Suppressor macrophage treated with lipopolysaccharide for 4 hours (primary cell): ENCODE measurements at regions not wholly inside any gene's neighbourhood (a gene's known extent, or its start where the extent isn't known, plus 50 kb on each side); places are given as distances from the start of the nearest gene placed in this dataset.
"Not testable (repeated sequence)": the region's sequence is repeated elsewhere in the genome, so short reads cannot be mapped to it uniquely, and the experiment has no call there.

Experiments used
- DNase-seq: peaks from one replicate; pipeline ENCODE4 v3.0.0-alpha.2; 2020

DNA sequence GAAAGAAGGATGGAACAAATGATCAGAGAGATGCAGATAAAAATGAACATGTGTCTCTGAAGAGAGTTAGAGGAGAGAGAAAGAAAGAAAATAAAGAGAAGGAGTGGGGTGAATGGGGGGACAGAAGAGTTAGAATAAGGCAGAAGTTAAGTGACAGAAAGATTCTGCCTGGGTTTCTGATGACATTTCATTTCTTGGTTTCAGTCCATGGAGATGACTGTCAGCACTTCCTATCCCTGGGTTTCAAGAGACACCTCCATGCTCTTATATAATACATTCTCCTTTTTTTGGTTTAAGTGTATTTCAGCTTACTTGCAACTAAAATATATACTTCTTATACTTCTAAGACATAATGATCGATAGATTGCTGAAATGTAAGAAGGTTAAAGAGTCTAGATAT lies 213.0 kb upstream of the IL12B start:
- no peak for DNase-seq

GRCh38 chr5:159545156-159545555 lies 214.9 kb upstream of the IL12B start:
- DNase-seq = peak; percentile 13

- no peak for DNase-seq
These were observed 217.3 kb upstream of the IL12B start for GRCh38 chr5:159547466-159548195.

DNA sequence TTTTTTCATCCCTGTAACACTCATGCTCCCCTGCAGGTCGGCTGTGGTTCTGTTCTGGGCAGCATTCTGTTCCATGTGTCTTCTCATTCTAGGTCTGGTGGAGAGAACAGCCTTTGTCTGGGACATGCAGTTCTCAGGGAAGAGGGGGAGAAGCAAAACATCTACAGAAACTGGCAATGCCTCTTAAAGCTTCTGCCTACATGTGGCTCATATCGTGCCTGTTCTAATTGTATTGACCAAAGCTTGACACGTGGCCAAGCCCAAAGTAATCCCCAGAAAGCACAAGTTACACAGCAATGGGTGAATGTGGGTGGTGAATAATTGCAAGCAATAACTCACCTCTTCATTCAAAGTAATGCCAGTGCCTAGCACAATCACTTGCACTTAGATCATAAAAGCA lies 218.2 kb upstream of the IL12B start:
- no peak for DNase-seq

DNA sequence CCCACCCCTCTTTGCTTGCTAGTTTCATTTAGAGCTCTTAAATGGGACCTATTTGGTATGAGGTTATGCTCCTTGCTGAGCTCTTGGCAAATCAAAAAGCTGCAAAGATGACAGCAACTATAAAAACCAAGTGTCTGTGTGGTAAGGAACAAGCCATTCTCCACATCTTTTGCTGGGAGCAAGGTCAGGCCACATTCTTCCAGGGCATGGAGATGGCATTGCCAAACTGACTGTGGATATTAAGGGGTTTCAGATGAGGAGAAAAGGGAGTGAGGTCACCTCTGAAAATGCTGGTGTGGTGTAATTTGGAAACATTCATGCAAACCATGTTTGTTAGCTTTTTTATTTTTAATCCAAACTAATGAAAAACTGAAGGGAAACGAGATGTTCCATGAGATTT lies 218.8 kb upstream of the IL12B start:
- DNase-seq = no peak

GRCh38 chr5:159550951-159551350 lies 220.7 kb upstream of the IL12B start:
- no peak for DNase-seq

DNA sequence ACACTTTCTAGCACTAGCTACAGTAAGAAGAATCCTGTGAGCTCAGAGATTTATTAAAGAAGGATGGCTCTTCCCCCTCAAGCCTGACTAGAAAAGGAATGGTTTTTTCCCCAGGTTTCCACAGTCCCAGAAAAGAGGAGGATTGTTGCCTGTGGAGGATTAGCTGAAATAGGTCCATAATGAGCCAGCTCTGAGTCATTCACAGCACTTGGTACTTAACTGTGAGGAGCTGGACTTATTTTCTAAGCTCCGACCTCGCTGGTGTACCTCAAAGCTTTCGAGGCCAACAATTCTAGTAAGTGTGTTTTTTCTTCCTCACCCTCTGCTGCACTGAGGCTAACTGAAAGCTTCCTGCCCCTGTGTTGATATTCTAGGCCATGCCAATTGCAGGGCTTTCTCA lies 222.5 kb upstream of the IL12B start:
- no peak for DNase-seq

- no peak for DNase-seq
These were observed 223.5 kb upstream of the IL12B start for GRCh38 chr5:159553792-159554191.

DNA sequence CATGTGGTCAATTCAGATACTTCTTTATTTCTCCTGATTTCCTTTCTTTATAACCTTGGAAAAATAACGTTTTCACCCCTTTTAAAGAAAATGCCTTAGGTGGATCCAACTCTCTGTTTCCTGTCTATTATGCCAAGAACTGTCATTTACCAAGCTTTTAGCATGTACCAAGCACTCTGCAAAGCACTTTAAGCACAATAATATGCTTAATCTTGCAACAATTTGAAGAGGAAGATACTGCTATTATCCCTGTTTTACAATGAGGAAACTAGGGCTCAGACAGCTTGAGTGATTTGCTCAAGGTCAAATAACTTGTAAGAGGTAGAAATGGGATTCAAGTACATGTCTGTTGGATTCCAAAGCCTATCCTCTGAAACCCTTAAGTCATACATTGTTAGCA lies 224.8 kb upstream of the IL12B start:
- DNase-seq = no peak

GRCh38 chr5:159559337-159559736 lies 229.1 kb upstream of the IL12B start:
- DNase-seq = no peak

DNA sequence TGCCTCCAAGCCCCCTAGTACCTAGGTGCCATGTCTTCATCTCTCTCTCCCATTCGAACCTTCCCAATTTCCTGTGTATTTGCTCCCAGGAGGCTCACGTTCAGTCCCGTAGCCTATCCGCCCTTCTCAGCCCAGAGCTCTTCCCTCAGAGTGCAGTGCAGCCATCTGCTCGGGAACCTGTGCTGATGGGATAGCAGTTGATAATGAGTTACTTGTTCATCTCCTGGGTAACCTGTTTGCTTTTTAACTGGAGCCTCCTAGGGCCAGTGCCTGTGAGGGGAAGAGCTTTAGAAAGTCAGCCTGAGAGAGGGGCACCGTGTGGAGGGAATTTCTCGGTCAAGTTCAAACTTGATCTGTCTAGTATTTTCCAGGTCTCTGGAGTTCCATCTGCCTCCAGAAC lies 229.8 kb upstream of the IL12B start:
- DNase-seq = no peak

- no peak for DNase-seq
These were observed 233.7 kb upstream of the IL12B start for GRCh38 chr5:159564031-159564430.

GRCh38 chr5:159566832-159567231 lies 236.5 kb upstream of the IL12B start:
- DNase-seq = no peak

GRCh38 chr5:159567461-159567860 lies 237.2 kb upstream of the IL12B start:
- no peak for DNase-seq

- DNase-seq = no peak
These were observed 241.4 kb upstream of the IL12B start for GRCh38 chr5:159571501-159572244.

- DNase-seq = no peak
These were observed 246.6 kb upstream of the IL12B start for GRCh38 chr5:159576902-159577301.

DNA sequence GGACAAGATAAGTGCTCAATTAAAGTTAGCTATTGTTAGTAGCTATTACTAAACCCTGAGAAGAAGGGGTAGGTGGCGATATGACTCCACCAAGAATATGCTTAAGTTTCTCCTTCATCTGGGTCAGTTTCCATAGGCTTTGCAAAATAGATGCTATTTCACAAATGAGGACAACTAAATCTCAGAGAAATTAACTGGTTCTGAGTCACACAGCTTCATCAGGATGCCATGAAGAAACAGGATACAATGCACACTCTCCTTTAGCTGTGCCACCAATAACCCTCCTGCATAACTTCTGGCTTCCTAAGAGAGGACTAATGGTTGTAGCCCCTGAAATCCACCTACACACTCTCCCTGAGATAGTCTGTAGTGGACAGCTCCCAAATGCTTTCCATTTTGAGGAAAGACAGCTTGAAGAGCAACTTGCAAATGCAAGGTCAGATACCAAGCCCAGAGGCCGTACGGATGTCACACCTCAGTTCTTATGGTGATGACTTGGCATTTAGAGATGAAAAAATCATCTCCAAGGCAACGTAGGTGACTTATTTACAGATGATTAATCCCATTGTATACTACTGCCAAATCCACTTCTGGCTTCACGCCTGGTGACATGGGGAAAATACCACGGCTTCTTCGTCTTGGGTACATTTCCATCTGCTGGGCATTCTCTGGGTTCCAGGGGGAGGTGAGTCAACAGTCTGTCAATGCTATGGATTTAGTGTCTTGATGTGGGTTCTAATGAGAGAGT lies 251.4 kb upstream of the IL12B start:
- no peak for DNase-seq

DNA sequence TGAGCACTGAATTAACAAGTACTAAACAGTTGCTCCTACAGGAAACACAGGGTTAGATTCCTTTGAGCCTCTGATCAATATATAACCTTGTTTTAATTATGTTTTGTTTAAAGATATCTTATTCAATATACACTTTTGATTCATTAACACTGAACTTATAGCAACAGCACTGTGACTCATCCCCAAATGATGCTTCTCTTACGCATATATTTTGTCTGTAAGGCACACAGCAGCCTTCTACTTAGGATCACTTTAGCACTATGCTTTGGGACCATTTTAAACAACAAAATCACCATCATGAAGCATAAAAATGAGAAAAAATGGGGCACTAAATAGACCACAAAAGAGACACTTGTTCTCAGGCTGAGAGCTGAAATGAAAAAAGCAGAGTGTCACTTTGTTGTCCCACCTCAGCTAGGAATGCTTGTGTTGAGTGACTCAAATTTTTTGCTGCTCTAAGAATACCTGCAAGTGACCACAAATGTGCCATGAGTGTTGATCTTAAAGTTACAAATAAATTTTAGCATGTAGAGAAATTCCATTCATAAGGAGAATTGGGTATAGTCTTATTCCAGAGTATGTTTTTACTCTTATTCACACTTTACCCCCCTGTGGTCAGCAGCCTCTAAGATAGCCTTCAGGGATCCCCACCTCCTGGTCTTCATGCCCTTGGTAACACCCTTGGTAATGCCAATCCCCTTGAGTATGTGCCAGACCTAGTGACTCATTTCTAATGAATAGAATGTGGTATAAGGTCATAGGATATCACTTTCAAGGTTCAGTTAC lies 252.7 kb upstream of the IL12B start:
- DNase-seq = no peak

- no peak for DNase-seq
These were observed 256.6 kb upstream of the IL12B start for GRCh38 chr5:159586921-159587320.

GRCh38 chr5:159588941-159589340 lies 258.7 kb upstream of the IL12B start:
- no peak for DNase-seq

GRCh38 chr5:159593518-159594073 lies 263.3 kb upstream of the IL12B start:
- no peak for DNase-seq

- not testable (repeated sequence) for DNase-seq
These were observed 265.3 kb upstream of the IL12B start for GRCh38 chr5:159595561-159595960.

- DNase-seq = peak; percentile 45
These were observed 270.9 kb upstream of the IL12B start for GRCh38 chr5:159601216-159601615.
